GM12891 (cell line): ENCODE measurements at regions not wholly inside any gene's neighbourhood (a gene's known extent, or its start where the extent isn't known, plus 50 kb on each side); places are given as distances from the start of the nearest gene placed in this dataset.

Experiments used
- POLR2A ChIP-seq: IDR thresholded peaks from 2 replicates; pipeline ENCODE4 v1.6.1; 2011; ENCODE audit warnings: low read depth, low read length, control low read depth
- POLR2AphosphoS5 ChIP-seq: IDR thresholded peaks from 2 replicates; pipeline ENCODE4 v1.6.1; 2011; ENCODE audit warnings: low read depth, low read length, control low read depth
- SPI1 ChIP-seq: IDR thresholded peaks from 2 replicates; pipeline ENCODE4 v1.6.1; 2011; ENCODE audit warnings: low read depth, low read length, control low read depth
- TAF1 ChIP-seq: IDR thresholded peaks from 2 replicates; pipeline ENCODE4 v1.6.1; 2011; ENCODE audit warnings: low read depth, low read length, control low read depth

DNA sequence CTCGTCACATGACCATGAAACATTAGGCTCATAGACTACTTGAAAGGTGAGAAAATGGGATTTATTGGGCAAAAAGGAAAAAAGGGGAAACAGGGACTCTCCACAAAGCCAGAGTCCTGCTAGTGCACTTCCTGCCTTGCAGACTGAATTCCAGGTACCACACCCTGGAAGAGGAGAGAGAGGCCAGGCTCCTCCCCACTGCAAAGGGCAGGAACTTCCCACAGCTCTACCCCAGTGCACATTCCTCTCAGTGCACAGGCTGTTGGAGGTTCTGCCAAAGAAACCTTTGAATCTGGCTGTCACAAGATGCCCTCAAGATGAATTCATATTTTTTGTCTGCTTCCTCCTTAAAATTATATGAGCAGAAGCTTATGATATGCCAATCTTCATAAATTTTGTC lies 920.4 kb upstream of the GJE1 start:
- TF ChIP-seq POLR2A (no peak), POLR2AphosphoS5 (no peak), SPI1 (no peak), TAF1 (no peak)
